Gastroesophageal sphincter (tissue), 4 donors: ENCODE measurements at regions not wholly inside any gene's neighbourhood (a gene's known extent, or its start where the extent isn't known, plus 50 kb on each side); places are given as distances from the start of the nearest gene placed in this dataset.

Experiments used
- ATAC-seq: fragments of 150-250 bp; one replicate; pipeline ENCODE4 v1.9.1; 2016; ENCODE audit warnings: mild to moderate bottlenecking, moderate library complexity
- H3K27ac ChIP-seq, 4 donors: fragments of 200-600 bp; sonication (generic) in 3 of 4; 1 replicate in 3 of 4; 2 replicates in 1 of 4; pipeline ENCODE4 v1.5.1; 2016 to 2019
- H3K27me3 ChIP-seq: fragments of 200-600 bp; sonication (generic); one replicate; pipeline ENCODE4 v1.5.1; 2019
- H3K36me3 ChIP-seq, 2 donors: fragments of 200-600 bp; sonication (generic); one replicate each; pipeline ENCODE4 v1.5.1; 2019; ENCODE audit warnings: control low read depth in 1 of 2
- H3K4me1 ChIP-seq, 3 donors: fragments of 200-600 bp; sonication (generic); 1 replicate in 2 of 3; 2 replicates in 1 of 3; pipeline ENCODE4 v1.5.1; 2016 to 2019; ENCODE audit warnings: control low read depth in 2 of 3
- H3K4me3 ChIP-seq, 2 donors: fragments of 200-600 bp; sonication (generic); one replicate each; pipeline ENCODE4 v1.5.1; 2019; ENCODE audit warnings: mild to moderate bottlenecking in 1 of 2, moderate library complexity in 1 of 2
- H3K9me3 ChIP-seq, 3 donors: fragments of 200-600 bp; sonication (generic); one replicate each; pipeline ENCODE4 v1.5.1; 2017 to 2019; ENCODE audit warnings: control low read depth in 2 of 3
- EP300 ChIP-seq: sonication (generic); formaldehyde crosslinking; IDR thresholded peaks from one replicate; pipeline ENCODE4 v1.6.1; 2017; ENCODE audit warnings: antibody characterized with exemption, mild to moderate bottlenecking
- POLR2A ChIP-seq, 2 donors: fragments of 450-650 bp; IDR thresholded peaks; one replicate each; pipeline ENCODE4 v1.6.1; 2017; ENCODE audit warnings: antibody characterized with exemption in 2 of 2, mild to moderate bottlenecking in 2 of 2, moderate library complexity in 1 of 2
- POLR2AphosphoS5 ChIP-seq: sonication (generic); formaldehyde crosslinking; IDR thresholded peaks from one replicate; pipeline ENCODE4 v1.6.1; 2017; ENCODE audit warnings: antibody characterized with exemption
- WGBS, 2 donors: methylation state at CpG; one replicate each; pipeline ENCODE4 v1.1.5; 2018; ENCODE audit warnings: low coverage in 1 of 2; 5-methylcytosine and 5-hydroxymethylcytosine counted together
- TF ChIP-seq, protein P1 (sequence below), 4 experiments: fragments of 200-600 bp in 2 of 4; fragments of 450-650 bp in 2 of 4; sonication (generic) in 1 of 4; IDR thresholded peaks; one replicate each; pipeline ENCODE4 v1.5.1; 2017 to 2019; ENCODE audit warnings: antibody characterized with exemption in 4 of 4, mild to moderate bottlenecking in 2 of 4, moderate library complexity in 2 of 4

DNA sequence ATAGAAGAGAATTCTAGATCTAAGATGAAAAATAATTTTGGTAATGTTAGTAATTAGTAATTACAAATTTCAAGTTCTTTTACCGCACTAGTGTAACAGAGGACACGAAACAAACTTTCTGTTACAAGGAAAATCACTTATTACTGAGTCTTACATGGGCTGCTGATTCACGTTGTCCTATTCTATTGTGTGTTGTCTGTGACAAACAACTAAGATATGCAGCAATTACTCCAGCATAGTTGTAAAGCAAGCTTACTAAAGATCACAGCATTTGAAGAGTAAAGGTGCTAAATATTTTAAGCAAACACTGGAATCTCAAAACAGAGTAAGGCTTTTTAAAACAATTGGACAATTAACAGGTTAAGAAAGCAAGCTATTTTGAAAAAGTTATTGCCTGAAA, 502.3 kb downstream of the KCNT2 start:
- ATAC-seq: no peak
- Histone ChIP-seq H3K27ac (no peak overlapping the region), H3K4me1 (no peaks in the 10 kb centered on the region), H3K4me3 (no peak overlapping the region), H3K36me3 (no peaks in the 10 kb centered on the region), H3K27me3 (no peaks in the 10 kb centered on the region), H3K9me3 (peaks cover 0 to 12% (median 0%) of the 10 kb centered on the region in 3 donors)
- TF ChIP-seq EP300: no peak
- no peak for TF ChIP-seq POLR2A (IDR thresholded peaks at IDR 0.05)
- TF ChIP-seq, protein P1, sequence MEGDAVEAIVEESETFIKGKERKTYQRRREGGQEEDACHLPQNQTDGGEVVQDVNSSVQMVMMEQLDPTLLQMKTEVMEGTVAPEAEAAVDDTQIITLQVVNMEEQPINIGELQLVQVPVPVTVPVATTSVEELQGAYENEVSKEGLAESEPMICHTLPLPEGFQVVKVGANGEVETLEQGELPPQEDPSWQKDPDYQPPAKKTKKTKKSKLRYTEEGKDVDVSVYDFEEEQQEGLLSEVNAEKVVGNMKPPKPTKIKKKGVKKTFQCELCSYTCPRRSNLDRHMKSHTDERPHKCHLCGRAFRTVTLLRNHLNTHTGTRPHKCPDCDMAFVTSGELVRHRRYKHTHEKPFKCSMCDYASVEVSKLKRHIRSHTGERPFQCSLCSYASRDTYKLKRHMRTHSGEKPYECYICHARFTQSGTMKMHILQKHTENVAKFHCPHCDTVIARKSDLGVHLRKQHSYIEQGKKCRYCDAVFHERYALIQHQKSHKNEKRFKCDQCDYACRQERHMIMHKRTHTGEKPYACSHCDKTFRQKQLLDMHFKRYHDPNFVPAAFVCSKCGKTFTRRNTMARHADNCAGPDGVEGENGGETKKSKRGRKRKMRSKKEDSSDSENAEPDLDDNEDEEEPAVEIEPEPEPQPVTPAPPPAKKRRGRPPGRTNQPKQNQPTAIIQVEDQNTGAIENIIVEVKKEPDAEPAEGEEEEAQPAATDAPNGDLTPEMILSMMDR (IDR thresholded peaks at IDR 0.05): no peak
- TF ChIP-seq POLR2AphosphoS5: no peak
- 61 to 87% methylated on average over 3 of the region's 3 CpGs for WGBS, 2 donors

DNA sequence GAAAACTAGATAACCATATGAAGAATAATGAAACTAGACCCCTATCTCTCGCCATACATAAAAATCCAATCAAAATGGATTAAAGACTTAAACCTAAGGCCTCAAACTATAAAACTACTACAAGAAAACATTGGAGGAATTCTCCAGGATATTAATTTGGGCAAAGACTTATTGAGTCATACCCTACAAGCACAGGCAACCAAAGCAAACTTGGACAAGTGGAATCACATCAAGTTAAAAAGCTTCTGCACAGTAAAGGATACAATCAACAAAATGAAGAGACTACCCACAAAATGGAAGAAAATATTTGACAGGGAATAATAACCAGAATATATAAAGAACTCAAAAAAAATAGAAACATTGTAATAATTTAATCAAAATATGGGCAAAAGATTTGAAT, 505.4 kb downstream of the KCNT2 start:
- Histone ChIP-seq H3K27me3 (no peaks in the 10 kb centered on the region), H3K36me3 (no peaks in the 10 kb centered on the region), H3K4me1 (no peaks in the 10 kb centered on the region), H3K27ac (no peak overlapping the region), H3K4me3 (no peak overlapping the region), H3K9me3 (no peaks in the 10 kb centered on the region)
- WGBS, 2 donors: 79 to 88% methylated on average over 1 of the region's 1 CpG
- ATAC-seq: no peak
- TF ChIP-seq EP300 (no peak), POLR2A (IDR thresholded peaks at IDR 0.05) (no peak), POLR2AphosphoS5 (no peak)
- TF ChIP-seq, protein P1 (IDR thresholded peaks at IDR 0.05): no peak

DNA sequence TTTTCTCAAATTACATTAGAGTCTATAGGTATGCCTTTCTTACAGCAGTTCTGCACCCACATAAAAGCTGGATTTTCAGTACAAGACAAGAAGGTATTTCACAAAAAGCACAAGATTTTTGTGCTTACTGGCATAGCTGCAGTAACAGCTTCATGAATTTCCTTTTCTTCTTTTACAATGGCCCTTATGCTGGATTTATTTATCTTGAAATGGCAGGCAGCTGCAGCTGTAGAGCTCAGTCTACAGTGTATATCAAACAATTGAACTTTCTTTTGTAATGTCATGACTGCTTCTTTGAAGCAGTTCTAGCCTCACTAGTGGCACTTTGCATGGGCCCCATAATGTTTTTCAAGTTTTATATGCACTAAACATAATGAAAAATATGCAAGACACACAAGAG, 510.2 kb downstream of the KCNT2 start:
- no peak overlapping the region for H3K27ac ChIP-seq
- no peak for ATAC-seq
- H3K9me3 ChIP-seq: no peaks in the 10 kb centered on the region
- TF ChIP-seq POLR2AphosphoS5 (no peak), EP300 (no peak), POLR2A (IDR thresholded peaks at IDR 0.05) (no peak)
- TF ChIP-seq, protein P1 (IDR thresholded peaks at IDR 0.05): no peak
- no peaks in the 10 kb centered on the region for H3K36me3 ChIP-seq
- H3K4me3 ChIP-seq: no peak overlapping the region
- no peaks in the 10 kb centered on the region for H3K4me1 ChIP-seq
- H3K27me3 ChIP-seq: no peaks in the 10 kb centered on the region

DNA sequence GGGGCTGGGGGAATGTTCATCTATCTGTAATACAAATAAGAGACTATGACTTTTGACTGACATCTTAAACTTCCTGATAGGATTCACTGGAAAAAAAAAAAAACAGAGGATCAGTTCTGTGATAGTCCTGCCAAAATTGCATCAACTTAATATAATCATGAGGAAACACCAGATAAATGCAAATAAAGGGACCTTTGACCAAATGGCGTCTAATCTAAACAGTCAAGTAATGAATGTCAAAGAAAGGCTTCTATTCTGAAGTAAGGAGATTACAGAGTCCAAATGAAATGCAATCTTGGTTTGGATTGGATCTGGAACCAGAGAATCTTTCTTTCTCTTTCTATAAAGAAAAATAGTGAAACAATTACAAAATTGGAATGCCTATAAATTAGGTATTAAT, 513.4 kb downstream of the KCNT2 start:
- Histone ChIP-seq H3K4me1 (no peaks in the 10 kb centered on the region), H3K27ac (no peak overlapping the region), H3K36me3 (no peaks in the 10 kb centered on the region), H3K4me3 (no peak overlapping the region), H3K9me3 (no peaks in the 10 kb centered on the region), H3K27me3 (no peaks in the 10 kb centered on the region)
- no peak for TF ChIP-seq POLR2A (IDR thresholded peaks at IDR 0.05)
- TF ChIP-seq, protein P1 (IDR thresholded peaks at IDR 0.05): no peak
- TF ChIP-seq EP300: no peak
- no peak for TF ChIP-seq POLR2AphosphoS5
- 55% methylated on average over 1 of the region's 1 CpG; no CpG with 5 or more reads in 1 of the 2 donors for WGBS, 2 donors
- no peak for ATAC-seq

DNA sequence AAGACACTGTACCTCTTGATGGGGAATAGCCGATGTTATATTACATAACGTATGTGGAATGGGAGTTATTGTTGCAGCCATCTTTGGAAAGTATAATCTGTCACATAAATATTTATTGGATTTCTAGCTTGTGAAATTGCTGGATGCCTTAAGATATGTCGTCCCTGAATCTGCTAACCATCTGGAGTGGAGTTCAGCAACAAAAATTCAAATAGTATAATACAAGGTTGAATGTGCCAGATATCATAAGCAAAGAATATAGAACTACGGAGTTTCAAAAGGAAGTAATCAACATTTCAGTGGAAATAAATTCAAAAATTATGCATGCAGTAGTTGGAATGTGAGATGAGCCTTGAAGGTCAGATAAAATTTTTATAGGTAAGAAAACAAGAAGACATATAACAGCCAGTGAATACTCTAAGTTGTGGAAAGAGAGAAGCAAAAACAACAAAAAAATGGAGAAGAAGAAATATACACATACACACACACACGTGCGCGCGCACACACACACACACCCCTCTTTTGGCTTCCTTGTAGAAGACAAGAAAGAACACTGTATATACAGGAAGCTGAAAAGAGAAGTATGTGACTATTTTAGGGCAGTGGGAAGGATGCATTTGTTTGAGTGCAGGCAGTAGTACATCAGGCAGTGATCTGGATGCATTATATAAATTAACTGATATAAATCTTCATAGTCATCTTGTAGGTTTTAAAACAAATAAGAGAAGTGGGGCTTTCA, 516.7 kb downstream of the KCNT2 start:
- Histone ChIP-seq H3K27ac (no peak overlapping the region), H3K36me3 (no peaks in the 10 kb centered on the region), H3K4me3 (no peak overlapping the region), H3K27me3 (no peaks in the 10 kb centered on the region), H3K9me3 (peaks cover 0 to 3% (median 0%) of the 10 kb centered on the region in 3 donors), H3K4me1 (no peaks in the 10 kb centered on the region)
- WGBS, 2 donors: 56 to 57% methylated on average over 8 of the region's 8 CpGs
- no peak for TF ChIP-seq POLR2A (IDR thresholded peaks at IDR 0.05)
- no peak for ATAC-seq
